ENCODE measurements at regions not wholly inside any gene's neighbourhood (a gene's known extent, or its start where the extent isn't known, plus 50 kb on each side); places are given as distances from the start of the nearest gene placed in this dataset.
"Not testable (repeated sequence)": the region's sequence is repeated elsewhere in the genome, so short reads cannot be mapped to it uniquely, and the experiment has no call there.

- DNase-seq, result no peak
Observed at GRCh38 chr2:3034396-3034795, 343.2 kb downstream of the EIPR1 start.

- no peak for DNase-seq
Observed at GRCh38 chr2:3033315-3033714, 344.3 kb downstream of the EIPR1 start.

- not testable (repeated sequence) for DNase-seq
Observed at GRCh38 chr2:3030791-3031190, 346.8 kb downstream of the EIPR1 start.

- DNase-seq, result no peak
Observed at GRCh38 chr2:3025984-3026383, 351.6 kb downstream of the EIPR1 start.

GRCh38 chr2:3025261-3025660 lies 352.4 kb downstream of the EIPR1 start:
- no peak for DNase-seq

GRCh38 chr2:3024401-3024935 lies 353.1 kb downstream of the EIPR1 start:
- no peak for DNase-seq

GRCh38 chr2:3023531-3023930 lies 354.1 kb downstream of the EIPR1 start:
- no peak for DNase-seq

GRCh38 chr2:3022841-3023372 lies 354.7 kb downstream of the EIPR1 start:
- no peak for DNase-seq

GRCh38 chr2:3021720-3022119 lies 355.9 kb downstream of the EIPR1 start:
- DNase-seq, result no peak

GRCh38 chr2:3010001-3010400 lies 367.6 kb downstream of the EIPR1 start:
- no peak for DNase-seq

- DNase-seq, result no peak
Observed at GRCh38 chr2:3009483-3009882, 368.1 kb downstream of the EIPR1 start.

GRCh38 chr2:3009005-3009404 lies 368.6 kb downstream of the EIPR1 start:
- no peak for DNase-seq

- DNase-seq, result no peak
Observed at GRCh38 chr2:3008561-3008960, 369.1 kb downstream of the EIPR1 start.

- peak; percentile 14 for DNase-seq
Observed at GRCh38 chr2:3007135-3007534, 370.5 kb downstream of the EIPR1 start.

- DNase-seq, result no peak
Observed at GRCh38 chr2:3005859-3006501, 371.6 kb downstream of the EIPR1 start.

GRCh38 chr2:3001615-3002560 lies 375.7 kb downstream of the EIPR1 start:
- DNase-seq, result peak; percentile 39

GRCh38 chr2:3000968-3001367 lies 376.6 kb downstream of the EIPR1 start:
- DNase-seq, result no peak

- no peak for DNase-seq
Observed at GRCh38 chr2:3000125-3000524, 377.5 kb downstream of the EIPR1 start.

GRCh38 chr2:2998971-2999370 lies 378.6 kb downstream of the EIPR1 start:
- no peak for DNase-seq

GRCh38 chr2:2993172-2993692 lies 384.4 kb downstream of the EIPR1 start:
- peak; percentile 44 for DNase-seq

- peak; percentile 2 for DNase-seq
Observed at GRCh38 chr2:2992634-2993033, 385.0 kb downstream of the EIPR1 start.

- no peak for DNase-seq
Observed at GRCh38 chr2:2985020-2985419, 392.6 kb downstream of the EIPR1 start.

GRCh38 chr2:2981000-2981399 lies 396.6 kb downstream of the EIPR1 start:
- DNase-seq, result no peak
